OCI-LY1 (cell line): ENCODE measurements at regions not wholly inside any gene's neighbourhood (a gene's known extent, or its start where the extent isn't known, plus 50 kb on each side); places are given as distances from the start of the nearest gene placed in this dataset.

Source experiments
- H2AFZ ChIP-seq: fragments of 200-600 bp; sonication (generic), shearing (Covaris generic); 2 replicates; pipeline ENCODE4 v1.6.0; 2014; ENCODE audit warnings: antibody characterized with exemption, mild to moderate bottlenecking, low read length
- H3F3A ChIP-seq: fragments of 200-600 bp; sonication (generic), shearing (Covaris generic); 2 replicates; pipeline ENCODE4 v1.6.0; 2014; ENCODE audit warnings: mild to moderate bottlenecking, antibody characterized with exemption, low read length, moderate library complexity; ENCODE audit not compliant: insufficient read depth
- H3K27ac ChIP-seq: fragments of 200-600 bp; sonication (generic); 2 replicates; pipeline ENCODE4 v1.5.1; 2014; ENCODE audit warnings: low read length, mixed run types, mild to moderate bottlenecking, low read depth; ENCODE audit not compliant: poor library complexity, severe bottlenecking
- H3K27me3 ChIP-seq: fragments of 200-600 bp; sonication (generic); 2 replicates; pipeline ENCODE4 v1.6.0; 2014; ENCODE audit warnings: antibody characterized with exemption, mild to moderate bottlenecking, low read length, moderate library complexity; ENCODE audit not compliant: insufficient read depth
- H3K36me3 ChIP-seq: fragments of 200-600 bp; sonication (generic); 2 replicates; pipeline ENCODE4 v1.6.1; 2014; ENCODE audit warnings: mild to moderate bottlenecking, antibody characterized with exemption, low read length, moderate library complexity, mixed read lengths; ENCODE audit not compliant: insufficient read depth
- H3K4me1 ChIP-seq: fragments of 200-600 bp; sonication (generic); 2 replicates; pipeline ENCODE4 v1.5.1; 2014; ENCODE audit warnings: mild to moderate bottlenecking, low read length, moderate library complexity; ENCODE audit not compliant: insufficient read depth, severe bottlenecking
- H3K4me2 ChIP-seq: fragments of 200-600 bp; sonication (generic), shearing (Covaris generic); 2 replicates; pipeline ENCODE4 v1.6.1; 2014; ENCODE audit warnings: low read length
- H3K4me3 ChIP-seq: fragments of 200-600 bp; sonication (generic); 2 replicates; pipeline ENCODE4 v1.5.1; 2014; ENCODE audit warnings: low read length, low read depth, mild to moderate bottlenecking, mixed read lengths; ENCODE audit not compliant: poor library complexity, severe bottlenecking
- H3K79me2 ChIP-seq: fragments of 200-600 bp; shearing (Covaris generic); 2 replicates; pipeline ENCODE4 v1.6.1; 2016; ENCODE audit warnings: mixed run types, low read length, mixed read lengths; ENCODE audit not compliant: insufficient read depth
- H3K9ac ChIP-seq: fragments of 200-600 bp; sonication (generic), shearing (Covaris generic); 2 replicates; pipeline ENCODE4 v1.6.1; 2014; ENCODE audit warnings: mild to moderate bottlenecking, low read length, mixed read lengths
- H3K9me2 ChIP-seq: fragments of 200-600 bp; sonication (generic), shearing (Covaris generic); 2 replicates; pipeline ENCODE4 v1.6.1; 2014; ENCODE audit warnings: low read depth, mild to moderate bottlenecking, low read length, mixed read lengths
- H3K9me3 ChIP-seq: fragments of 200-600 bp; shearing (Covaris generic); 2 replicates; pipeline ENCODE4 v1.6.1; 2014; ENCODE audit warnings: low read length, mixed read lengths
- H4K20me1 ChIP-seq: fragments of 200-600 bp; sonication (generic), shearing (Covaris generic); 2 replicates; pipeline ENCODE4 v1.6.0; 2016; ENCODE audit warnings: mild to moderate bottlenecking, low read length; ENCODE audit not compliant: insufficient read depth
- EZH2 ChIP-seq: fragments of 200-600 bp; sonication (generic), shearing (Covaris generic); IDR thresholded peaks from 2 replicates; pipeline ENCODE4 v1.8.0; 2017; ENCODE audit warnings: borderline replicate concordance, mixed run types, mild to moderate bottlenecking, antibody characterized with exemption, low read length, moderate library complexity, mixed read lengths
- TF ChIP-seq, protein P1 (sequence below): fragments of 200-600 bp; sonication (generic), shearing (Covaris generic); IDR thresholded peaks from 2 replicates; pipeline ENCODE4 v1.5.1; 2017; ENCODE audit warnings: mild to moderate bottlenecking, antibody characterized with exemption, low read length, moderate library complexity, mixed read lengths

GRCh38 chr13:83219832-83220231 is 662.4 kb downstream of the SLITRK1 start:
- Histone ChIP-seq H4K20me1 (no peaks in the 10 kb centered on the region), H3K79me2 (no peaks in the 10 kb centered on the region), H3K9me2 (no peaks in the 10 kb centered on the region), H2AFZ (no peak overlapping the region), H3K36me3 (no peaks in the 10 kb centered on the region), H3K27ac (no peak overlapping the region), H3K4me1 (no peaks in the 10 kb centered on the region), H3F3A (no peaks in the 10 kb centered on the region), H3K4me3 (no peak overlapping the region), H3K9ac (no peak overlapping the region), H3K4me2 (no peak overlapping the region), H3K9me3 (no peaks in the 10 kb centered on the region), H3K27me3 (no peaks in the 10 kb centered on the region)
- no peak for TF ChIP-seq EZH2
- TF ChIP-seq, protein P1, sequence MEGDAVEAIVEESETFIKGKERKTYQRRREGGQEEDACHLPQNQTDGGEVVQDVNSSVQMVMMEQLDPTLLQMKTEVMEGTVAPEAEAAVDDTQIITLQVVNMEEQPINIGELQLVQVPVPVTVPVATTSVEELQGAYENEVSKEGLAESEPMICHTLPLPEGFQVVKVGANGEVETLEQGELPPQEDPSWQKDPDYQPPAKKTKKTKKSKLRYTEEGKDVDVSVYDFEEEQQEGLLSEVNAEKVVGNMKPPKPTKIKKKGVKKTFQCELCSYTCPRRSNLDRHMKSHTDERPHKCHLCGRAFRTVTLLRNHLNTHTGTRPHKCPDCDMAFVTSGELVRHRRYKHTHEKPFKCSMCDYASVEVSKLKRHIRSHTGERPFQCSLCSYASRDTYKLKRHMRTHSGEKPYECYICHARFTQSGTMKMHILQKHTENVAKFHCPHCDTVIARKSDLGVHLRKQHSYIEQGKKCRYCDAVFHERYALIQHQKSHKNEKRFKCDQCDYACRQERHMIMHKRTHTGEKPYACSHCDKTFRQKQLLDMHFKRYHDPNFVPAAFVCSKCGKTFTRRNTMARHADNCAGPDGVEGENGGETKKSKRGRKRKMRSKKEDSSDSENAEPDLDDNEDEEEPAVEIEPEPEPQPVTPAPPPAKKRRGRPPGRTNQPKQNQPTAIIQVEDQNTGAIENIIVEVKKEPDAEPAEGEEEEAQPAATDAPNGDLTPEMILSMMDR = no peak

DNA sequence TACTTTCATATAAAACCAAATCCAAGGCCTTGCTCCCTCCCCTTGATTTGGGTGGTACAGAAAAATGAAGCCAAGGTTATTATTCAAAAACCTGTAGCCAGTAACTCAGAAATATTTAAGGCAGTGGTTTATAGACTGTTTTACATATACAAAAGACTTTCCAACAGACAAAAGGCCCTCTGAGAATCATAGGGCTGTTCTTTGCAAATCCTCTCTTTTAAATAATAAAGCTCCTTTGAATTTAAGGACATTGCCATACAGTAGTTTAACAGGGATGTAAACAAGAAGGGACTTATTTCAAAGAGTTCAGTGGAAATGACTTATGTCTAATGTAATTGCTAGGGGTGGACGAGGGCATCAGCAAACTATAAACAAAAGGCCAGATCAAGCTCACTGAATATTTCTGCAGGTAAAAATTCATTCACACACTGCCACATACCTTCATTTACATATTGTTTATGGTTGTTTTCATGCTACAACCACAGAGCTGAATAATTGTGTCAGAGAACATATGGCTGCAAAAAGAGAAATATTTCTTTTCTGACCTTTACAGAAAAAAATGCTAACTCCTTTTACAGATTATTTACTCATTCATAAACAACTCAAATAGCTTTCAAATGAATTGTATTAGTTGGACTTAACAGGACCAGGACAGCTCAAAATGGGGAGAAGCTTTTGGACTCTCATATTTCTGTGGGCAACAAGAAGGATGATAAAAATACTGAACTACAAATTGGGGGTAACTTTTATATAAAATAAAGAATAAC is 665.6 kb downstream of the SLITRK1 start:
- no peak for TF ChIP-seq EZH2
- TF ChIP-seq, protein P1 = no peak
- no peak overlapping the region for H3K4me2 ChIP-seq
- H3K9me2 ChIP-seq = no peaks in the 10 kb centered on the region
- no peaks in the 10 kb centered on the region for H3K27me3 ChIP-seq
- H3K79me2 ChIP-seq = no peaks in the 10 kb centered on the region
- no peak overlapping the region for H3K27ac ChIP-seq
- H2AFZ ChIP-seq = no peak overlapping the region
- no peaks in the 10 kb centered on the region for H3K4me1 ChIP-seq
- no peak overlapping the region for H3K4me3 ChIP-seq
- no peaks in the 10 kb centered on the region for H3K9me3 ChIP-seq
- no peak overlapping the region for H3K9ac ChIP-seq
- no peaks in the 10 kb centered on the region for H3F3A ChIP-seq
- H3K36me3 ChIP-seq = no peaks in the 10 kb centered on the region
- no peaks in the 10 kb centered on the region for H4K20me1 ChIP-seq

GRCh38 chr13:83215627-83216026 is 666.6 kb downstream of the SLITRK1 start:
- no peaks in the 10 kb centered on the region for H3K4me1 ChIP-seq
- no peaks in the 10 kb centered on the region for H3K27me3 ChIP-seq
- H2AFZ ChIP-seq = no peak overlapping the region
- H3K4me3 ChIP-seq = no peak overlapping the region
- no peak for TF ChIP-seq EZH2
- TF ChIP-seq, protein P1 = no peak
- H3K9me2 ChIP-seq = no peaks in the 10 kb centered on the region
- no peaks in the 10 kb centered on the region for H4K20me1 ChIP-seq
- no peak overlapping the region for H3K4me2 ChIP-seq
- no peak overlapping the region for H3K27ac ChIP-seq
- no peaks in the 10 kb centered on the region for H3F3A ChIP-seq
- H3K9me3 ChIP-seq = no peaks in the 10 kb centered on the region
- no peaks in the 10 kb centered on the region for H3K79me2 ChIP-seq
- no peaks in the 10 kb centered on the region for H3K36me3 ChIP-seq
- H3K9ac ChIP-seq = no peak overlapping the region
